ENCODE measurements at regions not wholly inside any gene's neighbourhood (a gene's known extent, or its start where the extent isn't known, plus 50 kb on each side); places are given as distances from the start of the nearest gene placed in this dataset.

DNA sequence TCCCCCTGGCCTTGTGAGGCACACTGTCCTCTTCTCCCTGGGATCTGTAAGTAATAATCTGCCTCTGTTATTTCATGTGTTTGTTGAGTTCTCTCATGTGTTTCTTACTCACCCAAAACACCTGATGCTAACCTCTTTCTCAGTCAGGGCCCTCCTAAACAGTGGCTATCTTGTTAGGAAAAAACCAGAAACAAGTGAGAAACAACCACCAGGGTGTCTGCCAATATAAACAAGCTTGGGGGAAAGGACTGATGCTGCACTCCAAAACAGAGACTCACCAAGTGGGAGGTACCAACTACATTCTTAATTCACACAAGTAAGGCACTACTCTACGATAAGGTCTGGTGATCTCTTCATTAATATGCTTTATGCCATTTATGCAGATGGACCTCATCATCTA, 564.4 kb downstream of the SEMA5A start:
- Histone ChIP-seq H3K36me3 (replicated peaks in 1 of 2; ENCODE audit: control insufficient read depth in 1 of 2, insufficient read depth in 2 of 2, low read length in 2 of 2) (no peaks in the 10 kb centered on the region), H4K20me1 (ENCODE audit: insufficient read depth, low read length) (no peaks in the 10 kb centered on the region), H3K27ac (ENCODE audit: extremely low read length, insufficient read depth, low read length) (no peak overlapping the region), H2AFZ (ENCODE audit: low read length) (no peak overlapping the region), H3K9me3 (ENCODE audit: low read length) (peaks cover 85% of the 10 kb centered on the region), H3K27me3 (ENCODE audit: control insufficient read depth in 1 of 2, insufficient read depth in 2 of 2, low read length in 2 of 2) (no peaks in the 10 kb centered on the region), H3K4me3 (replicated peaks in 1 of 3; ENCODE audit: insufficient read depth in 1 of 3, low read depth in 2 of 3, low read length in 3 of 3) (no peak overlapping the region), H3K79me2 (ENCODE audit: insufficient read depth, low read length) (no peaks in the 10 kb centered on the region), H3K4me1 (ENCODE audit: insufficient read depth, low read length) (no peaks in the 10 kb centered on the region), H3K4me2 (ENCODE audit: low read depth, low read length) (no peak overlapping the region), H3K9ac (ENCODE audit: insufficient read depth, low read depth, low read length) (no peak overlapping the region)
- POLR2A ChIA-PET = no interaction called here
- CTCF ChIA-PET (ENCODE audit: low intra/inter-chr PET ratio, low total read pairs) = no interaction called here
- BruUV-seq (replicated peaks) = no TSS peak
- TF ChIP-seq NCOR1 (IDR thresholded peaks at IDR 0.05; ENCODE audit: borderline replicate concordance, low read length) = no peak
- TF ChIP-seq ZSCAN29 (CRISPR knock-in tag; conservative IDR thresholded peaks at IDR 0.05) = no peak
- TF ChIP-seq SIN3A (IDR thresholded peaks at IDR 0.05; ENCODE audit: borderline replicate concordance, low read depth, low read length) = no peak
- no peak for TF ChIP-seq ZNF44 (CRISPR knock-in tag; IDR thresholded peaks at IDR 0.05)
- TF ChIP-seq MLLT10 (CRISPR knock-in tag; IDR thresholded peaks at IDR 0.05) = no peak
- TF ChIP-seq, protein P1, sequence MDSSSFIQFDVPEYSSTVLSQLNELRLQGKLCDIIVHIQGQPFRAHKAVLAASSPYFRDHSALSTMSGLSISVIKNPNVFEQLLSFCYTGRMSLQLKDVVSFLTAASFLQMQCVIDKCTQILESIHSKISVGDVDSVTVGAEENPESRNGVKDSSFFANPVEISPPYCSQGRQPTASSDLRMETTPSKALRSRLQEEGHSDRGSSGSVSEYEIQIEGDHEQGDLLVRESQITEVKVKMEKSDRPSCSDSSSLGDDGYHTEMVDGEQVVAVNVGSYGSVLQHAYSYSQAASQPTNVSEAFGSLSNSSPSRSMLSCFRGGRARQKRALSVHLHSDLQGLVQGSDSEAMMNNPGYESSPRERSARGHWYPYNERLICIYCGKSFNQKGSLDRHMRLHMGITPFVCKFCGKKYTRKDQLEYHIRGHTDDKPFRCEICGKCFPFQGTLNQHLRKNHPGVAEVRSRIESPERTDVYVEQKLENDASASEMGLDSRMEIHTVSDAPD (CRISPR knock-in tag; IDR thresholded peaks at IDR 0.05) = no peak
- no peak for TF ChIP-seq GATAD2A (CRISPR knock-in tag; IDR thresholded peaks at IDR 0.05)
- TF ChIP-seq ZFP36 (IDR thresholded peaks at IDR 0.05; ENCODE audit: borderline replicate concordance, low read depth, low read length, partially characterized antibody) = no peak
- TF ChIP-seq ZNF337 (CRISPR knock-in tag; IDR thresholded peaks at IDR 0.05; ENCODE audit: borderline replicate concordance, low read depth) = no peak
- TF ChIP-seq, protein P2, sequence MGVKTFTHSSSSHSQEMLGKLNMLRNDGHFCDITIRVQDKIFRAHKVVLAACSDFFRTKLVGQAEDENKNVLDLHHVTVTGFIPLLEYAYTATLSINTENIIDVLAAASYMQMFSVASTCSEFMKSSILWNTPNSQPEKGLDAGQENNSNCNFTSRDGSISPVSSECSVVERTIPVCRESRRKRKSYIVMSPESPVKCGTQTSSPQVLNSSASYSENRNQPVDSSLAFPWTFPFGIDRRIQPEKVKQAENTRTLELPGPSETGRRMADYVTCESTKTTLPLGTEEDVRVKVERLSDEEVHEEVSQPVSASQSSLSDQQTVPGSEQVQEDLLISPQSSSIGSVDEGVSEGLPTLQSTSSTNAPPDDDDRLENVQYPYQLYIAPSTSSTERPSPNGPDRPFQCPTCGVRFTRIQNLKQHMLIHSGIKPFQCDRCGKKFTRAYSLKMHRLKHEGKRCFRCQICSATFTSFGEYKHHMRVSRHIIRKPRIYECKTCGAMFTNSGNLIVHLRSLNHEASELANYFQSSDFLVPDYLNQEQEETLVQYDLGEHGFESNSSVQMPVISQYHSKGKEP (CRISPR knock-in tag; IDR thresholded peaks at IDR 0.05) = no peak
- TF ChIP-seq ZNF549 (CRISPR knock-in tag; IDR thresholded peaks at IDR 0.05) = no peak
- TF ChIP-seq NCOA5 (CRISPR knock-in tag; IDR thresholded peaks at IDR 0.05) = no peak
- TF ChIP-seq MIER2 (CRISPR knock-in tag; IDR thresholded peaks at IDR 0.05) = no peak
- TF ChIP-seq, protein P3, sequence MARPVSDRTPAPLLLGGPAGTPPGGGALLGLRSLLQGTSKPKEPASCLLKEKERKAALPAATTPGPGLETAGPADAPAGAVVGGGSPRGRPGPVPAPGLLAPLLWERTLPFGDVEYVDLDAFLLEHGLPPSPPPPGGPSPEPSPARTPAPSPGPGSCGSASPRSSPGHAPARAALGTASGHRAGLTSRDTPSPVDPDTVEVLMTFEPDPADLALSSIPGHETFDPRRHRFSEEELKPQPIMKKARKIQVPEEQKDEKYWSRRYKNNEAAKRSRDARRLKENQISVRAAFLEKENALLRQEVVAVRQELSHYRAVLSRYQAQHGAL (CRISPR knock-in tag; IDR thresholded peaks at IDR 0.05; ENCODE audit: not compliant biosample characterization) = no peak
- TF ChIP-seq, protein P4, sequence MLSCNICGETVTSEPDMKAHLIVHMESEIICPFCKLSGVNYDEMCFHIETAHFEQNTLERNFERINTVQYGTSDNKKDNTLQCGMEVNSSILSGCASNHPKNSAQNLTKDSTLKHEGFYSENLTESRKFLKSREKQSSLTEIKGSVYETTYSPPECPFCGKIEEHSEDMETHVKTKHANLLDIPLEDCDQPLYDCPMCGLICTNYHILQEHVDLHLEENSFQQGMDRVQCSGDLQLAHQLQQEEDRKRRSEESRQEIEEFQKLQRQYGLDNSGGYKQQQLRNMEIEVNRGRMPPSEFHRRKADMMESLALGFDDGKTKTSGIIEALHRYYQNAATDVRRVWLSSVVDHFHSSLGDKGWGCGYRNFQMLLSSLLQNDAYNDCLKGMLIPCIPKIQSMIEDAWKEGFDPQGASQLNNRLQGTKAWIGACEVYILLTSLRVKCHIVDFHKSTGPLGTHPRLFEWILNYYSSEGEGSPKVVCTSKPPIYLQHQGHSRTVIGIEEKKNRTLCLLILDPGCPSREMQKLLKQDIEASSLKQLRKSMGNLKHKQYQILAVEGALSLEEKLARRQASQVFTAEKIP (CRISPR knock-in tag; IDR thresholded peaks at IDR 0.05; ENCODE audit: borderline replicate concordance) = no peak
- TF ChIP-seq TOE1 (CRISPR knock-in tag; IDR thresholded peaks at IDR 0.05) = no peak
- TF ChIP-seq ZNF614 (CRISPR knock-in tag; IDR thresholded peaks at IDR 0.05; ENCODE audit: borderline replicate concordance) = no peak
- TF ChIP-seq ASH2L (IDR thresholded peaks at IDR 0.05; ENCODE audit: insufficient read length, low read depth, low read length) = no peak
- TF ChIP-seq, protein P5, sequence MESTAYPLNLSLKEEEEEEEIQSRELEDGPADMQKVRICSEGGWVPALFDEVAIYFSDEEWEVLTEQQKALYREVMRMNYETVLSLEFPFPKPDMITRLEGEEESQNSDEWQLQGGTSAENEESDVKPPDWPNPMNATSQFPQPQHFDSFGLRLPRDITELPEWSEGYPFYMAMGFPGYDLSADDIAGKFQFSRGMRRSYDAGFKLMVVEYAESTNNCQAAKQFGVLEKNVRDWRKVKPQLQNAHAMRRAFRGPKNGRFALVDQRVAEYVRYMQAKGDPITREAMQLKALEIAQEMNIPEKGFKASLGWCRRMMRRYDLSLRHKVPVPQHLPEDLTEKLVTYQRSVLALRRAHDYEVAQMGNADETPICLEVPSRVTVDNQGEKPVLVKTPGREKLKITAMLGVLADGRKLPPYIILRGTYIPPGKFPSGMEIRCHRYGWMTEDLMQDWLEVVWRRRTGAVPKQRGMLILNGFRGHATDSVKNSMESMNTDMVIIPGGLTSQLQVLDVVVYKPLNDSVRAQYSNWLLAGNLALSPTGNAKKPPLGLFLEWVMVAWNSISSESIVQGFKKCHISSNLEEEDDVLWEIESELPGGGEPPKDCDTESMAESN (CRISPR knock-in tag; conservative IDR thresholded peaks at IDR 0.05) = no peak
- intact Hi-C loops (cut with micrococcal nuclease; ENCODE audit: unreplicated experiment) = no loop called here
- no peak for FAIRE-seq
- no peak for ATAC-seq
- WGBS (ENCODE audit: low lambda C conversion rate) = 0% methylated on average over 1 of the region's 1 CpG
- DNase-seq (ENCODE audit: low spot score) = no peak
- in situ Hi-C loops (cut with HindIII; ENCODE audit: extremely low pct_ligation_motif_present, low pct_unique_long_range_greater_than_20kb) = no loop called here
